HG02763 (cell line): ENCODE measurements at regions not wholly inside any gene's neighbourhood (a gene's known extent, or its start where the extent isn't known, plus 50 kb on each side); places are given as distances from the start of the nearest gene placed in this dataset.
"Not testable (repeated sequence)": the region's sequence is repeated elsewhere in the genome, so short reads cannot be mapped to it uniquely, and the experiment has no call there.

ENCODE experiments used
- ATAC-seq: cut with Tn5 transposase; IDR thresholded peaks from one replicate; pipeline ENCODE4 v1.9.1; 2021; ENCODE audit warnings: mild to moderate bottlenecking, moderate library complexity; ENCODE audit not compliant: unreplicated experiment

DNA sequence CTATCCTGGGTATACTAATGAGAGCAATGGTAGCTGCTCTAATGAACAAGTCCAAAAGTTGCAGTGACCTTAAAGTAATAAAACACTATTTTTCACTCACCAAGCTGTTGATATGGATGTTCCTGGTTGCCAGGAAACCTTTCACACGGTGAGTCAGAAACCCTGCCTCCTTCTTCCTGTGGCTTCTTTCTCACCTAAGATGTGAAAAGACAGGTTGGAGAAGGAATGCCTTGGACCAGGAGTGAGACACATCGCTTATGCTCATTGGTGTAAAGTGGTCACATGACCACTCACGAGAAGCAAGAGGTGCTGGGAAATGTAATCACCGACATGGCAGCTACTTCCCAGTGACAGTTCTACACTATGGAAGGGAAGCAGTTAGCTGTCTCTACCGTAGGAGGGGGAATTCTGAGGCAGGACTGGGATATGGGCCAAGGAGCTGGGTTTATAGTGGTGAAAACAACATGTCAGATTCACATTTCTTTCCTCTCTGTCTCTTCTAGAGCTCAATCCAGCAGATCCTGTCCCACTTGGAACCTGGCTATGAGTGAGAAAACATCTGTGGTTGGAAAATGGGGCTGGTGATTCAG is 320.4 kb upstream of the KLF4 start:
- ATAC-seq: no peak

- ATAC-seq: no peak
Measured at GRCh38 chr9:107807183-107807582, 317.6 kb upstream of the KLF4 start.

DNA sequence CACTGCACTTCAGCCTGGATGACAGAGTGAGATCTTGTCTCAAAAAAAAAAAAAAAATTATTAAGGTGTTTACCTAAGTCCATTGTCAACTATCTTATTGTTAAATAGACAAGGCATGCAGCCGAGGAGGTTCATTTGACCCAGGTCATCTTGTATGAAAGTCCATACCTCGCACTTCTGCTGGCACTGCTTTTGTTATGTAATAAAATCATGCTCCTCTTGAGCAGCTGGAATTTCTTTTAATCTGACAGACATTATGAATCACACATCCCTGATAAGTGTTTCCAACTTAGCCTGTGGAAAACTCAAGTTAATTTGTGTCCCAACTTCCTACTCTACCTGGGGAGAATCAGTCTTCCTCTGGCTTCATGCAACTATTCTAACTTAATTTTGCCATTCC is 315.6 kb upstream of the KLF4 start:
- ATAC-seq: no peak

DNA sequence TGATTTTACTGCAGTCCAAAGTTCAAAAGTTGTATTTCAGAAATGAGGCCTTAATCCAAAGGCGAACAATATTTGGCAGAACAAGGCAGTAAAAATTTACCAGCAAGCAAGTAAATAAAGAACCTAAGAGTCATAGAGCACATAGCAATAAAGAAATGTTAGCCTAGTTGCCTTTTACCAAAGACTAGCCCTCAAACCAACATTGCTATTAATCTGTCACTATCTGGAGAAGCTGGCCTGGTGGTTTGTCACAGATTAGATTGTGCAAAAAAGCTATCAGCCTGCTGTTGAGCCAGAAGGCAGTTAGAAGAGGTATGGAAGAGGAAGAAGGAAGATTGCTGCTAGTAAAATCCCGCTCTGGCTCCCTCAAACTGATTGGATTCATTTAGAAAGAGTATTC is 304.7 kb upstream of the KLF4 start:
- ATAC-seq: no peak

- no peak for ATAC-seq
Measured at GRCh38 chr9:107793541-107793940, 304.0 kb upstream of the KLF4 start.

GRCh38 chr9:107792596-107792995 is 303.0 kb upstream of the KLF4 start:
- ATAC-seq: no peak

GRCh38 chr9:107792006-107792405 is 302.4 kb upstream of the KLF4 start:
- no peak for ATAC-seq

DNA sequence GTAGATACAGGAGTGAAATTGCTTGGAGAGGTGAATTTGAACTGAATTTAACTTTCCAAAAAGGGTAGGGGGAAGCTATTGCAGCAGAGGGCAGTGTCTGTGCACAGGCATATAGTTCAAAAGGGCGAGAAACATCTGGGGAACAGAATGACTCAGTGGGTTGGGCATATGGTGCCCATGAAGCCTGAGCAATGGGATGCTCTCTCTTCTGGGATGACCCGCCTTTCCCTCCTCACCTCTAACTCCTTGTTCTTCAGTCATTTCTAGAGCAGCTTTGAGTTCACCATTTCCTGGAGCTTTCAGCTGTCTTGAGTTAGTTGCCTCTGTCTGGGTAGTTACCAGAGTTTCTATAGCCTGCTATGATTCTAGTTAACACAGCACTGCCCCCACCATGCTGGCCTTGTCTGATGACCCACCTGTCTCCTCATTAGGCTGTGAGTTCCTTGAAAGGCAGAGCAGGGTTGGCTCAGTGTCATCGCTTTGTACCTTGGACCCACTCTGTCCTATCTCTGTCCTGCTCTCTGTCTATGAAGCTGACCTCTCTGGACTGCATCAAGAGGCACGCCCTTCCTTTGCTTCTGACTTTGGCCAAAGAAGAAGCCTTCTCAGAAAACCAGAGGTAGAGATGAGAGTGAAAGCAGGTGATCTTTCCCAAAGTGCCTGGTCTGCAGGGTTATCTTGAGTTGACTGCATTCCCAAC is 299.6 kb upstream of the KLF4 start:
- no peak for ATAC-seq

- ATAC-seq: no peak
Measured at GRCh38 chr9:107786561-107786960, 297.0 kb upstream of the KLF4 start.

DNA sequence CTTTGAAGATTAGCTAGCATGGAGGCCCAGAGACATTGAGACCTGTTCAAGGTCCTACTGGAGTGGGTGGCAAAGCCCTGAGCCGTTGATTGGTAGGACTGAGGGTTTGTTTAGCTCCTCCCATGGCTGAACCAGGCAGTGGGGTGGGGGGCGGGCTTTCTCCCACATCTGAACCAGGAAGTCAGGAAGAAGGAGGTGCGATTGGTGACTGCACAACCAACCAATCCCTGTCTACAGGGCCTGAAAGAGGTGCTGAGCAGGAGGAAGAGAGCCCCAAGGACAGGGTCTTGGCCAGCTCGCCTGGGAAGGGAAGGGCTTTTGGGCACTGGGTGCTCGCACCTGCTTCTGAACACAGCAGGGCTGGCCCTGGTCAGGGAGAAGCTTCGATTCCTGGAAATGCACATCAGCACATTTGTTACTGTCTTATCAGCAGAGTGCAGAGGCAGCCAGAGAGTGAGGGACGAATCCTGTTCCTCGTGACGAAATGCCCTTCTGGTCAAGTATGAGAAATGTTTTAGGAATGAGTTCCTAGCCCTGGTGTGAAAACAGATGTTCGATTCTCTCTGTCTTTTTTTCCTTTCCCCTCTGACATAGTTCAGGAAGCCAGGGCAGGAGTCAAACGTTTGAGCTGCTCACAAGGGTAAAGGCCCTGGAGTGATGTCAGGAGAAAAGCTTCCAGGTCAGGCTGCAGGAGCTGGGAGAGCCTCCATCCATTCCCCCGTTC is 294.8 kb upstream of the KLF4 start:
- no peak for ATAC-seq

- no peak for ATAC-seq
Measured at GRCh38 chr9:107782789-107783188, 293.2 kb upstream of the KLF4 start.

DNA sequence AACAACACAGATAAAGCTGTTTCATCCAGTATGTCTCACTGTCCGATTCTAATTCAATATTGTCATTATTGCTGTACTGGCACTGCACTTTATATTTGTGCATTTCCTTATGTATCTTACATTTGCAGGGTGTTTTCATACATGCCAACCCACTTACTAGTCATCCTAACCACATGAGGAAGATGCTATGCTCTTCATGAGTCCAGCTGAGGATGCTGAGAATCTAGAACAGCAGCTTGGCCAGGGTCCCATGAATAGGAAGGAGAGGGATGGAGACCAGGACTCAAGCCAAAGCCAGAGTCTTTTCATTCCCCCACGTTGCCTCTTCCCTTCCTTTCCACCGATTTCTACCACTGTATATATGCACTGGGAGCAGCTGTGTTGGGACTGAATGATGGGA is 292.8 kb upstream of the KLF4 start:
- no peak for ATAC-seq

GRCh38 chr9:107780960-107781359 is 291.4 kb upstream of the KLF4 start:
- no peak for ATAC-seq

- ATAC-seq: no peak
Measured at GRCh38 chr9:107779731-107780130, 290.2 kb upstream of the KLF4 start.

GRCh38 chr9:107778661-107779060 is 289.1 kb upstream of the KLF4 start:
- ATAC-seq: no peak

- not testable (repeated sequence) for ATAC-seq
Measured at GRCh38 chr9:107774099-107774498, 284.5 kb upstream of the KLF4 start.

DNA sequence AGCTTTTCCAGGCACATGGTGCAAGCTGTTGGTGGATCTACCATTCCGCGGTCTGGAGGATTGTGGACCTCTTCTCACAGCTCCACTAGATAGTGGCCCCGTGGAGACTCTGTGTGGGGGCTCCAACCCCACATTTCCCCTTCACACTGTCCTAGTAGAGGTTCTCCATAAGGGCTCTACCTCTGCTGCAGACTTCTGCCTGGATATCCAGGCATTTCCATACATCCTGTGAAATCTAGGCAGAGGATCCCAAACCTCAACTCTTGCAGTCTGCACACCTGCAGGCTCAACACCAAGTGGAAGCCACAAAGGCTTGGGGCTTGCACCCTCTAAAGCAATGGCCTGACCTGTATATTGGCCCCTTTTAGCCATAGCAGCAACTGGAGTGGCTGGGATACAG is 283.4 kb upstream of the KLF4 start:
- no peak for ATAC-seq

DNA sequence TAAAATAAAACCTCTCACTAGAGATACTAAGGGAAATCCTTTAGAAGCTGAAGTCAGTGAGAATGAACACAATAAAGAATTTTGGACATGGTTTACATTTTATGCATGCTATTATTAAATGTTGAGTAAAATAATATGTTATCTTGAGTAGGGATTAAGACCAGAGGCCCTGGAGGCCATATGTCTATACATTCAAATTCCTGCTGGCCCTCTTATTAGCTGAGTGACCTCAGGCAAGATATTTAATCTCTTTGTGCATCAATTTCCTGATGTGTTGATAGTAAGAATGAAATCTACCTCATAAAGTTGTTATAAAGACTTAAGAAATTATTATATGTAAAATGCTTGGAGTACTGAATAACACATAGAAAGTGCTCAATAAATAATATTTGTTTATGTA is 281.1 kb upstream of the KLF4 start:
- ATAC-seq: no peak

- no peak for ATAC-seq
Measured at GRCh38 chr9:107768224-107768623, 278.7 kb upstream of the KLF4 start.

DNA sequence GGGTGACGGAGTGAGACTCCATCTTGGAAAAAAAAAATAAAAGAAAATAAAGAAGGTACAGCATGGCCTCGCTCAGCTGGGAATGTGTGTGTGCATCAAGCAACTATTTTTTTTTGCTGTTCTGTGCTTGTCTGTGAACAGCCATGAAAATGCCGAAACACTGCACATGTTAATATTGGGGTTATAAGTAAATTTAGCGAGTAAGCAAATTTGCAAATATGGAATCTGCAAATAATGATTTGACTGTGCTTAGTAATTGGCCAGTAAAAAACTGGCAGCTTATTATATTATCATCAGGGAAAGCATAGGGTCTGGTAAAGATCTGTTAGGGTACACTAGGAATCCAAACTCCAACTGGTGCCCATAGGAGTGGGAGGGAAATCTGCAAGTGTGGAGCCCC is 278.1 kb upstream of the KLF4 start:
- no peak for ATAC-seq

DNA sequence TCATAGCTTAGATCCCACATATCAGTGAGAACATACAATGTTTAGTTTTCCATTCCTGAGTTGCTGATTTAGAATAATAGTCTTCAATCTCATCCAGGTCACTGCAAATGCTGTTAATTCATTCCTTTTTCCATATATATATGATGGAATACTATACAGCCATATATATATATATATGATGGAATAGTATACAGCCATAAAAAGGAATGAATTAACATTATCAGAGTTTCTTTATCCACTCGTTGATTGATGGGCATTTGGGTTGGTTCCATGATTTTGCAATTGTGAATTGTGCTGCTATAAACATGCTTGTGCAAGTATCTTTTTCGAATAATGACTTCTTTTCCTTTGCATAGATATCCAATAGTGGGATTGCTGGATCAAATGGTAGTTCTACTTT is 273.9 kb upstream of the KLF4 start:
- not testable (repeated sequence) for ATAC-seq

- no peak for ATAC-seq
Measured at GRCh38 chr9:107761307-107761706, 271.7 kb upstream of the KLF4 start.
